Chondrocyte (in vitro differentiated cells): ENCODE measurements at regions not wholly inside any gene's neighbourhood (a gene's known extent, or its start where the extent isn't known, plus 50 kb on each side); places are given as distances from the start of the nearest gene placed in this dataset.

Experiments
- DNase-seq: peaks from one replicate; pipeline ENCODE4 v3.0.0; 2021; ENCODE audit warnings: mixed read lengths, low spot score
- H3K27ac Mint-ChIP-seq: one replicate; pipeline ENCODE4 v1.8.0; 2021; ENCODE audit warnings: mild to moderate bottlenecking, moderate library complexity, mixed read lengths; ENCODE audit not compliant: unreplicated experiment
- H3K27me3 Mint-ChIP-seq: 2 replicates; pipeline ENCODE4 v1.8.0; 2021; ENCODE audit warnings: low read depth, mixed read lengths
- H3K36me3 Mint-ChIP-seq: 2 replicates; pipeline ENCODE4 v1.8.0; 2021; ENCODE audit warnings: low read depth, mixed read lengths
- H3K4me1 Mint-ChIP-seq: 2 replicates; pipeline ENCODE4 v1.8.0; 2021; ENCODE audit warnings: low read depth, mild to moderate bottlenecking, mixed read lengths
- H3K4me3 Mint-ChIP-seq: one replicate; pipeline ENCODE4 v1.8.0; 2021; ENCODE audit warnings: mild to moderate bottlenecking, moderate library complexity, mixed read lengths; ENCODE audit not compliant: unreplicated experiment
- H3K9me3 Mint-ChIP-seq: 2 replicates; pipeline ENCODE4 v1.8.0; 2021; ENCODE audit warnings: low read depth, mixed read lengths
- CTCF ChIP-seq: fragments of 200-600 bp; sonication (generic); IDR thresholded peaks from 2 replicates; pipeline ENCODE4 v1.5.0; 2021; ENCODE audit warnings: antibody characterized with exemption, mild to moderate bottlenecking, moderate library complexity

DNA sequence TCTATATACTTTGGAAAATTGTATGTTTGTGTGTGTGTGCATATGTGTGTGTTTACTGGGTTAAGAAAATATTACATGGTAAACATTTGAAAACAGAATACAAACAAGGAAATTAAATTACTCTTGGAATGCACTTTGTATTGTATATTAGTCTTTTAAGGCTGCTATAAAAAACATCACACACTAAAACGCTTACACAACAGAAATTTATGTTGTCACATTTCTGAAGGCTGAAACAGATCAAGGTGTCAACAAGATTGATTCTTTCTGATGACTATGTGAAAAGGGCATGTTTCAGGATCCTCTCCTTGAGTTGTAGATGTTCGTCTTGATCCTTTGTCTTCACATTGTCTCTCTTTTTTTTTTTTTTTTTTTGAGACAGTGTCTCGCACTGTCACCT, 149.1 kb upstream of the CNTN5 start:
- no peak for TF ChIP-seq CTCF
- H3K27me3 Mint-ChIP-seq, result peaks cover 2% of the 10 kb centered on the region
- H3K4me3 Mint-ChIP-seq, result no peak overlapping the region
- no peaks in the 10 kb centered on the region for H3K4me1 Mint-ChIP-seq
- no peak overlapping the region for H3K27ac Mint-ChIP-seq
- DNase-seq, result no peak
- H3K36me3 Mint-ChIP-seq, result no peaks in the 10 kb centered on the region
- H3K9me3 Mint-ChIP-seq, result no peaks in the 10 kb centered on the region

- no peak for TF ChIP-seq CTCF
- Mint-ChIP-seq H3K27me3 (no peaks in the 10 kb centered on the region), H3K9me3 (no peaks in the 10 kb centered on the region), H3K4me3 (no peak overlapping the region), H3K4me1 (no peaks in the 10 kb centered on the region), H3K36me3 (no peaks in the 10 kb centered on the region), H3K27ac (no peak overlapping the region)
- DNase-seq, result no peak
Measured at GRCh38 chr11:98874050-98874449, 146.7 kb upstream of the CNTN5 start.

- Mint-ChIP-seq H3K4me1 (no peaks in the 10 kb centered on the region), H3K4me3 (no peak overlapping the region)
Measured at GRCh38 chr11:98895936-98896335, 124.8 kb upstream of the CNTN5 start.

GRCh38 chr11:98940913-98941312, 79.8 kb upstream of the CNTN5 start:
- no peak overlapping the region for H3K4me3 Mint-ChIP-seq
- TF ChIP-seq CTCF, result no peak
- no peaks in the 10 kb centered on the region for H3K36me3 Mint-ChIP-seq
- no peak overlapping the region for H3K27ac Mint-ChIP-seq
- no peaks in the 10 kb centered on the region for H3K4me1 Mint-ChIP-seq
- no peak for DNase-seq
- peaks cover 3% of the 10 kb centered on the region for H3K27me3 Mint-ChIP-seq
- H3K9me3 Mint-ChIP-seq, result no peaks in the 10 kb centered on the region

More at GRCh38 chr11:98895936-98896335, 124.8 kb upstream of the CNTN5 start:
- TF ChIP-seq CTCF, result no peak
- DNase-seq, result no peak
- H3K27ac Mint-ChIP-seq, result no peak overlapping the region
- peaks cover 12% of the 10 kb centered on the region for H3K9me3 Mint-ChIP-seq
- no peaks in the 10 kb centered on the region for H3K36me3 Mint-ChIP-seq
- H3K27me3 Mint-ChIP-seq, result peaks cover 2% of the 10 kb centered on the region

- Mint-ChIP-seq H3K4me1 (no peaks in the 10 kb centered on the region), H3K27me3 (peaks cover 3% of the 10 kb centered on the region), H3K36me3 (no peaks in the 10 kb centered on the region), H3K9me3 (no peaks in the 10 kb centered on the region), H3K4me3 (no peak overlapping the region), H3K27ac (no peak overlapping the region)
- TF ChIP-seq CTCF, result no peak
- no peak for DNase-seq
Measured at GRCh38 chr11:98944461-98944860, 76.3 kb upstream of the CNTN5 start.
